ENCODE measurements at regions not wholly inside any gene's neighbourhood (a gene's known extent, or its start where the extent isn't known, plus 50 kb on each side); places are given as distances from the start of the nearest gene placed in this dataset.

DNA sequence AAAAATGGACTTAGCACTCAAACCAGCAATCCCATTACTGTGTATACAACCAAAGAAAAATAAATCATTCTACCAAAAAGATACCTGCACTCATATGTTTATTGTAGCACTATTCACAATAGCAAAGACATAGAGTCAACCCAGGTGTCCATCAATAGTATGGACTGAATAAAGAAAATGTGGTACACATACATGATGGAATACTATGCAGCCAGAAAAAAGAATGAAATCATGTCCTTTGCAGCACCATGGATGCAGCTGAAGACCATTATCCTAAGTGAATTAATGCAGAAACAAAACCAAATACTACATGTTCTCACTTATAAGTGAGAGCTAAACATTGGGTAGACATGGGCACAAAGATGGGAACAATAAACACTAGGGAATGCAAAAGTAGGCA lies 236.8 kb upstream of the POU5F2 start:
- TF ChIP-seq, protein P1, sequence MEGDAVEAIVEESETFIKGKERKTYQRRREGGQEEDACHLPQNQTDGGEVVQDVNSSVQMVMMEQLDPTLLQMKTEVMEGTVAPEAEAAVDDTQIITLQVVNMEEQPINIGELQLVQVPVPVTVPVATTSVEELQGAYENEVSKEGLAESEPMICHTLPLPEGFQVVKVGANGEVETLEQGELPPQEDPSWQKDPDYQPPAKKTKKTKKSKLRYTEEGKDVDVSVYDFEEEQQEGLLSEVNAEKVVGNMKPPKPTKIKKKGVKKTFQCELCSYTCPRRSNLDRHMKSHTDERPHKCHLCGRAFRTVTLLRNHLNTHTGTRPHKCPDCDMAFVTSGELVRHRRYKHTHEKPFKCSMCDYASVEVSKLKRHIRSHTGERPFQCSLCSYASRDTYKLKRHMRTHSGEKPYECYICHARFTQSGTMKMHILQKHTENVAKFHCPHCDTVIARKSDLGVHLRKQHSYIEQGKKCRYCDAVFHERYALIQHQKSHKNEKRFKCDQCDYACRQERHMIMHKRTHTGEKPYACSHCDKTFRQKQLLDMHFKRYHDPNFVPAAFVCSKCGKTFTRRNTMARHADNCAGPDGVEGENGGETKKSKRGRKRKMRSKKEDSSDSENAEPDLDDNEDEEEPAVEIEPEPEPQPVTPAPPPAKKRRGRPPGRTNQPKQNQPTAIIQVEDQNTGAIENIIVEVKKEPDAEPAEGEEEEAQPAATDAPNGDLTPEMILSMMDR (IDR thresholded peaks at IDR 0.05; ENCODE audit: unreplicated experiment), result no peak
- Mint-ChIP-seq H3K4me3 (no peak overlapping the region), H3K27ac (no peak overlapping the region), H3K27me3 (ENCODE audit: low read depth) (no peaks in the 10 kb centered on the region), H3K9me3 (peaks cover 55% of the 10 kb centered on the region), H3K36me3 (peaks cover 47% of the 10 kb centered on the region), H3K4me1 (no peaks in the 10 kb centered on the region)
- DNase-seq (ENCODE audit: low spot score in 2 of 2, unreplicated experiment in 2 of 2), result no peak

DNA sequence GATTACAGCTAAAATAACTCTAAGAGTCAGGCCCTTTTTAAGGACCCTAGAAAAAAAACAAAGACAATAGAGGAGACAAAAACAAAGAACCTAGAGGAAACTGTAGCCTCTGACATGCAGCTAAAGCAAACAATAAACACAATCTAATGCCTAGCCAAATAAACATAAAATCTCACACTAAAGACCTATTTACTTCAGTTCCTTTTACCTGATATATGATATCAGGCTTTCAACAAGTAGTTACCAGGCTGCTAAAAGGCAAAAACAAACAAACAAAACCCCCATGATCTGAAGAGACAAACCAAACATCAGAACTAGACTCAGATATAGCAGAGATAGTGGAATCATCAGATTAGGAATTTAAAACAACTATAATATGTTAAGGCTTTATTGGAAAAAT lies 226.5 kb upstream of the POU5F2 start:
- Mint-ChIP-seq H3K9me3 (peaks cover 12% of the 10 kb centered on the region), H3K4me3 (no peak overlapping the region), H3K27ac (no peak overlapping the region), H3K27me3 (ENCODE audit: low read depth) (no peaks in the 10 kb centered on the region), H3K36me3 (peaks cover 3% of the 10 kb centered on the region), H3K4me1 (no peaks in the 10 kb centered on the region)
- DNase-seq (ENCODE audit: low spot score in 2 of 2, unreplicated experiment in 2 of 2), result no peak
- TF ChIP-seq, protein P1 (IDR thresholded peaks at IDR 0.05; ENCODE audit: unreplicated experiment), result no peak

DNA sequence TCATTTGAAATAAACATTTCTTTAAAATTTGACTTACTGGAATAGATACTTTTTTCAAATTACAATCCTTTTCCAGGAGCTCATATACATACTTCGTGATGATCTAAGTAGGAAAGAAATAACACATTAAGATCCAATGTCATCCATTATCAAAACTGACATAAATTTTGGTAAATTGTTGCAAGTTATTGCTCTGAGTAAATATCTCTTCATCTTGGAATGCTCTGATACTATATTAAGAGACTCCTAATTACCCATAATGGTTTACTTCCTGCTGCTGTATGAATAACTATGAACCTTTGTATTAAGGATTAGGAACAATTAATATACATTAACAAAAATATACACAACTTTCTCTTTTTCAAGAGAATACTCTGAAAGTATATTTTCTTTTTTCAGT lies 223.0 kb upstream of the POU5F2 start:
- Mint-ChIP-seq H3K27ac (no peak overlapping the region), H3K4me1 (no peaks in the 10 kb centered on the region), H3K36me3 (peaks cover 3% of the 10 kb centered on the region), H3K4me3 (no peak overlapping the region), H3K9me3 (peaks cover 11% of the 10 kb centered on the region), H3K27me3 (ENCODE audit: low read depth) (no peaks in the 10 kb centered on the region)
- no peak for DNase-seq (ENCODE audit: low spot score in 2 of 2, unreplicated experiment in 2 of 2)
- TF ChIP-seq, protein P1 (IDR thresholded peaks at IDR 0.05; ENCODE audit: unreplicated experiment), result no peak

DNA sequence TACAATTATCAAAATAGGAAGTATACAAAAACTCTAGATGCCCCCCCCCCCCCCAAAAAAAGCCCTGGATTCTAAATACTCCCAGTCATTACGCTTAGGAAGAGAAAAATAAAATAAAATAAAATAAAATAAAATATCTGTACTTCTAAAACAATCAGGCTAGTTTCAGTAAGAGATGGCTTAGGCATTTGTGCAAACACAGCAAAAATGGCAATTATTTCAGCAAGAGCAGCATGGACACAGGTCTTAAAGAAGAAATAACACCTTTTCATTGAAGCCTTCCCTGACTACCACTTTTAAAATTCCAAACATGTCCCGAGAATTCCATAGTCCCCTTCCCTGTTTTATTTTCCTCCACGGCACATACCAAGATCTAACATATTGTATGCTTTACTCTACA lies 218.6 kb upstream of the POU5F2 start:
- peaks cover 3% of the 10 kb centered on the region for H3K36me3 Mint-ChIP-seq
- H3K4me1 Mint-ChIP-seq, result no peaks in the 10 kb centered on the region
- TF ChIP-seq, protein P1 (IDR thresholded peaks at IDR 0.05; ENCODE audit: unreplicated experiment), result no peak
- H3K4me3 Mint-ChIP-seq, result no peak overlapping the region
- DNase-seq (ENCODE audit: low spot score in 2 of 2, unreplicated experiment in 2 of 2), result no peak
- no peaks in the 10 kb centered on the region for H3K27me3 Mint-ChIP-seq (ENCODE audit: low read depth)
- no peak overlapping the region for H3K27ac Mint-ChIP-seq
- no peaks in the 10 kb centered on the region for H3K9me3 Mint-ChIP-seq

DNA sequence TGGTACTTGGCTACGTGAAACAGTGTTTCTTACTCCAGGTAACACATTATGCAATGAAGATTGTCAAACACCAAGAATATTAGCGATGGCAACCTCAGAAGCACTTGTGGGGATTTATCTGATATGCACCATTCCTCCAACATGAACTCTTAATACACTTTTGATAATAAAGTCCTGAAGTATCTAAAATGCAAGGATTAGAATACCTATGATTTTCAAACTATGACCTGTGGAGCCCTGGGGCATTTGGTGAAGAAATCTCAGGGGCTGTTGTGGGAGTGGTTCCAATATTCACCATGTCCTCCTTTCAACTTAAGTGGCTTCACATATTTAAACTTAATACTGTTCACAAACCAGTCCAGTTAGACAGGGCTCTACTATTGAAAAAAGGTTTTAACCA lies 214.6 kb upstream of the POU5F2 start:
- Mint-ChIP-seq H3K4me1 (no peaks in the 10 kb centered on the region), H3K27ac (no peak overlapping the region), H3K4me3 (no peak overlapping the region), H3K36me3 (peaks cover 4% of the 10 kb centered on the region), H3K27me3 (ENCODE audit: low read depth) (no peaks in the 10 kb centered on the region), H3K9me3 (no peaks in the 10 kb centered on the region)
- DNase-seq (ENCODE audit: low spot score in 2 of 2, unreplicated experiment in 2 of 2), result no peak
- TF ChIP-seq, protein P1 (IDR thresholded peaks at IDR 0.05; ENCODE audit: unreplicated experiment), result no peak

DNA sequence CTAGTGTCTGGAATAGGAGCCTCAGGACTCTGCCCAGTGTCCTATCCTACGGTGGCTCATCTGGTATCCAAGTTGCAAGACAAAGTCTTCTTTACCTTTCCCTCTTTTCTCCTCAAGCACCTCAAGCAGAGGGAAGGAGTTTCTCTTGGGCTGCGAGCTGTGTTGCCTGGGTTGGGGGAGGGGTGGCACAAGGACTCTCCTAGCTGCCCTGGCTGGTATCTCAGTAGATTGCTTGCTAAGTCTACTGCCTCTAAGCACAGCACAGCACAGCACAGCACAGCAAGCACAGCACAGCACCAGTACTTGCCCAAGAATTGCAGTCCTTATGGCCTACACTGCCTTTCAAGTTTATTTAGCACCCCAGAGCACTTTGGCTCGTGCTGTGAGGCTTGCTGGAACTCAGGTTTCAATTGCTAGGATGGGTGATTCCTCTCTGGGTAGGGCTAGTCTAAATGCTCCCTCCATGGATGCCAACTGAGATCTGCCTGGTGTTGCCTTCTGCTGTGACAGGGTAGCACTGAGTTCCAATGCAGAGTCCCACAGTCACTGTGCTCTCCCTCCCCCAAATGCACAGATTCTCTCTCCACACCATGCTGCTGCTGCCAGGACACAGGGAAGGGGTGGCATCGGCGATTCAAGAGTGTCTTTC lies 213.1 kb upstream of the POU5F2 start:
- Mint-ChIP-seq H3K4me1 (no peaks in the 10 kb centered on the region), H3K9me3 (peaks cover 7% of the 10 kb centered on the region), H3K36me3 (peaks cover 5% of the 10 kb centered on the region), H3K27ac (no peak overlapping the region), H3K4me3 (no peak overlapping the region), H3K27me3 (ENCODE audit: low read depth) (no peaks in the 10 kb centered on the region)
- TF ChIP-seq, protein P1 (IDR thresholded peaks at IDR 0.05; ENCODE audit: unreplicated experiment), result no peak
- DNase-seq (ENCODE audit: low spot score in 2 of 2, unreplicated experiment in 2 of 2), result no peak
